HEK293 (cell line): ENCODE measurements at regions not wholly inside any gene's neighbourhood (a gene's known extent, or its start where the extent isn't known, plus 50 kb on each side); places are given as distances from the start of the nearest gene placed in this dataset.

ENCODE experiments used
- CTCF ChIA-PET: fragments of 350-600 bp; formaldehyde crosslinking; extraction: SDS; loops from one replicate; lab custom pipeline; 2021; ENCODE audit warnings: antibody characterized with exemption; lab: Yijun Ruan, JAX
- POLR2A ChIA-PET: fragments of 300-600 bp; formaldehyde crosslinking; extraction: SDS; loops from one replicate; lab custom pipeline; 2020; ENCODE audit warnings: antibody characterized with exemption, inconsistent platforms; lab: Yijun Ruan, JAX
- H3K27ac ChIP-seq: fragments of 200-500 bp; sonication (Bioruptor generic); 2 replicates; pipeline ENCODE4 v1.5.1; 2014; ENCODE audit warnings: low read depth, low read length, control low read depth, inconsistent platforms; ENCODE audit errors: extremely low read depth
- H3K36me3 ChIP-seq, 2 experiments: fragments of 200-500 bp in 1 of 2; sonication (Bioruptor generic) in 1 of 2; 1 replicate in 1 of 2; 2 replicates in 1 of 2; pipeline ENCODE4 v1.5.1; 2014 to 2017; ENCODE audit warnings: inconsistent platforms in 2 of 2, low read length in 2 of 2; ENCODE audit not compliant: control insufficient read depth in 2 of 2, insufficient read depth in 1 of 2
- H3K4me1 ChIP-seq: fragments of 200-500 bp; sonication (Bioruptor generic); 2 replicates; pipeline ENCODE4 v1.5.1; 2014; ENCODE audit warnings: mild to moderate bottlenecking, low read length, inconsistent platforms; ENCODE audit not compliant: control insufficient read depth, insufficient read depth
- H3K4me3 ChIP-seq: 2 replicates; pipeline ENCODE4 v1.5.1; 2011; ENCODE audit warnings: low read depth, mild to moderate bottlenecking, control low read depth, low read length, moderate library complexity
- H3K9me3 ChIP-seq: fragments of 200-500 bp; sonication (Bioruptor generic); 2 replicates; pipeline ENCODE4 v1.5.1; 2014; ENCODE audit warnings: low read depth, low read length, inconsistent platforms; ENCODE audit not compliant: control insufficient read depth, insufficient read depth
- GFI1B ChIP-seq: fragments of 450-650 bp; formaldehyde crosslinking; IDR thresholded peaks from 2 replicates; pipeline ENCODE4 v1.5.1; 2016; ENCODE audit warnings: missing biosample characterization, missing genetic modification characterization
- GLIS1 ChIP-seq: fragments of 450-650 bp; formaldehyde crosslinking; IDR thresholded peaks from 2 replicates; pipeline ENCODE4 v1.5.1; 2016; ENCODE audit warnings: missing biosample characterization, missing genetic modification characterization
- HOXA7 ChIP-seq: sonication (generic); formaldehyde crosslinking; IDR thresholded peaks from 2 replicates; pipeline ENCODE4 v1.8.1; 2022; ENCODE audit warnings: missing genetic modification reagents, borderline replicate concordance
- MYNN ChIP-seq: fragments of 450-650 bp; formaldehyde crosslinking; IDR thresholded peaks from 2 replicates; pipeline ENCODE4 v1.5.1; 2016; ENCODE audit warnings: missing biosample characterization, missing genetic modification characterization, borderline replicate concordance
- YY1 ChIP-seq: fragments of 450-650 bp; formaldehyde crosslinking; IDR thresholded peaks from 2 replicates; pipeline ENCODE4 v1.5.1; 2018; ENCODE audit warnings: missing biosample characterization, missing genetic modification characterization
- ZBTB44 ChIP-seq: fragments of 450-650 bp; IDR thresholded peaks from 2 replicates; pipeline ENCODE4 v1.5.1; 2018; ENCODE audit warnings: missing biosample characterization, mild to moderate bottlenecking, missing genetic modification characterization
- ZBTB7A ChIP-seq: fragments of 450-650 bp; formaldehyde crosslinking; IDR thresholded peaks from 2 replicates; pipeline ENCODE4 v1.5.1; 2016; ENCODE audit warnings: low read depth, missing biosample characterization, missing genetic modification characterization
- ZEB2 ChIP-seq: fragments of 450-650 bp; formaldehyde crosslinking; IDR thresholded peaks from 2 replicates; pipeline ENCODE4 v1.5.1; 2016; ENCODE audit warnings: missing biosample characterization, missing genetic modification characterization
- ZFP69B ChIP-seq: fragments of 450-650 bp; formaldehyde crosslinking; IDR thresholded peaks from 2 replicates; pipeline ENCODE4 v1.5.1; 2016; ENCODE audit warnings: missing biosample characterization, missing genetic modification characterization
- ZNF132 ChIP-seq: fragments of 450-650 bp; formaldehyde crosslinking; IDR thresholded peaks from 2 replicates; pipeline ENCODE4 v1.5.1; 2017; ENCODE audit warnings: missing biosample characterization, missing genetic modification characterization, borderline replicate concordance
- ZNF140 ChIP-seq: fragments of 450-650 bp; formaldehyde crosslinking; IDR thresholded peaks from 2 replicates; pipeline ENCODE4 v1.5.1; 2016; ENCODE audit warnings: missing biosample characterization, missing genetic modification characterization
- ZNF146 ChIP-seq: fragments of 450-650 bp; formaldehyde crosslinking; IDR thresholded peaks from 2 replicates; pipeline ENCODE4 v1.5.1; 2016; ENCODE audit warnings: missing biosample characterization, missing genetic modification characterization
- ZNF148 ChIP-seq: fragments of 450-650 bp; formaldehyde crosslinking; IDR thresholded peaks from 2 replicates; pipeline ENCODE4 v1.5.0; 2017; ENCODE audit warnings: missing biosample characterization, missing genetic modification characterization, borderline replicate concordance
- ZNF157 ChIP-seq: fragments of 450-650 bp; formaldehyde crosslinking; IDR thresholded peaks from 2 replicates; pipeline ENCODE4 v1.5.1; 2016; ENCODE audit warnings: missing biosample characterization, missing genetic modification characterization
- ZNF184 ChIP-seq: fragments of 450-650 bp; IDR thresholded peaks from 2 replicates; pipeline ENCODE4 v1.5.1; 2018; ENCODE audit warnings: missing biosample characterization, mild to moderate bottlenecking, missing genetic modification characterization
- ZNF354C ChIP-seq: fragments of 450-650 bp; formaldehyde crosslinking; IDR thresholded peaks from 2 replicates; pipeline ENCODE4 v1.5.1; 2016; ENCODE audit warnings: missing biosample characterization, missing genetic modification characterization, low read depth, borderline replicate concordance
- ZNF391 ChIP-seq: fragments of 450-650 bp; formaldehyde crosslinking; IDR thresholded peaks from 2 replicates; pipeline ENCODE4 v1.5.1; 2016; ENCODE audit warnings: low read depth, missing biosample characterization, missing genetic modification characterization, borderline replicate concordance
- ZNF433 ChIP-seq: fragments of 450-650 bp; formaldehyde crosslinking; IDR thresholded peaks from 2 replicates; pipeline ENCODE4 v1.5.1; 2016; ENCODE audit warnings: missing biosample characterization, missing genetic modification characterization, low read depth
- ZNF629 ChIP-seq: fragments of 450-650 bp; formaldehyde crosslinking; IDR thresholded peaks from 2 replicates; pipeline ENCODE4 v1.5.1; 2017; ENCODE audit warnings: missing biosample characterization, missing genetic modification characterization
- ZNF692 ChIP-seq: fragments of 450-650 bp; formaldehyde crosslinking; IDR thresholded peaks from 2 replicates; pipeline ENCODE4 v1.5.1; 2016; ENCODE audit warnings: missing biosample characterization, missing genetic modification characterization
- ZSCAN23 ChIP-seq: fragments of 450-650 bp; formaldehyde crosslinking; IDR thresholded peaks from 2 replicates; pipeline ENCODE4 v1.5.1; 2016; ENCODE audit warnings: missing biosample characterization, missing genetic modification characterization
- TF ChIP-seq, protein P1 (sequence below): fragments of 450-650 bp; formaldehyde crosslinking; IDR thresholded peaks from 2 replicates; pipeline ENCODE4 v1.5.1; 2016; ENCODE audit warnings: missing biosample characterization, missing genetic modification characterization

DNA sequence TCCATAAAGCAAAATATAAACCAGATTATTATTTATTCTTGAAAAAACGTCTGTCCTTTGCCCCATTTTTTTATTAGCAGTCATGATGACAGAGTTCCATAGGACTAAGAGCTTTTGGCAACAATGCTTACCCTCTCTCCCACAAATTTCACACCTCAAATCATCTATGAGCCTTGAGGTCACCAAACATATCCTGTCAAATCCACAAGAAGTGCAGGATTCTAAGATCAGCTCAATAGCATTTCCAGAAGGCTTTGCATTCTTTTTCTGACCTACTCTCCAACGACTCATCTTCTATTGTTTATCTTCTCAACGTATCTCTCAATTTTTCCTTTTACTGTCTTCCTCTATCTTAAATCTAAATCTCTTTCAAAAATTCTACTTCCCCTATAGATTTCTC is 619.1 kb upstream of the BCHE start:
- Histone ChIP-seq H3K27ac (no peak overlapping the region), H3K36me3 (no peaks in the 10 kb centered on the region), H3K4me3 (no peak overlapping the region), H3K9me3 (no peaks in the 10 kb centered on the region), H3K4me1 (no peaks in the 10 kb centered on the region)
- no peak for TF ChIP-seq ZNF184 (tag by site-specific recombination)
- no peak for TF ChIP-seq ZNF354C (tag by site-specific recombination)
- no peak for TF ChIP-seq HOXA7
- ChIA-PET POLR2A (no interaction called here), CTCF (no interaction called here)

GRCh38 chr3:166455744-166456143 is 618.5 kb upstream of the BCHE start:
- Histone ChIP-seq H3K9me3 (no peaks in the 10 kb centered on the region), H3K4me3 (no peak overlapping the region), H3K36me3 (no peaks in the 10 kb centered on the region), H3K27ac (no peak overlapping the region), H3K4me1 (no peaks in the 10 kb centered on the region)
- ChIA-PET POLR2A (no interaction called here), CTCF (no interaction called here)
- TF ChIP-seq ZBTB44 (tag by site-specific recombination) (no peak), ZBTB7A (tag by site-specific recombination) (no peak), ZNF157 (tag by site-specific recombination) (no peak), ZNF391 (tag by site-specific recombination) (no peak)

- ChIA-PET POLR2A (no interaction called here), CTCF (no interaction called here)
- no peak overlapping the region for H3K27ac ChIP-seq
These were observed 616.3 kb upstream of the BCHE start for GRCh38 chr3:166453478-166453877.

GRCh38 chr3:166451997-166452396 is 614.8 kb upstream of the BCHE start:
- Histone ChIP-seq H3K27ac (no peak overlapping the region), H3K9me3 (no peaks in the 10 kb centered on the region), H3K36me3 (no peaks in the 10 kb centered on the region), H3K4me1 (no peaks in the 10 kb centered on the region), H3K4me3 (no peak overlapping the region)
- ChIA-PET CTCF (no interaction called here), POLR2A (no interaction called here)
- TF ChIP-seq ZNF148 (tag by site-specific recombination) (no peak), ZNF629 (tag by site-specific recombination) (no peak), GFI1B (tag by site-specific recombination) (no peak), YY1 (tag by site-specific recombination) (no peak), ZNF140 (no peak), GLIS1 (no peak), MYNN (tag by site-specific recombination) (no peak), ZSCAN23 (tag by site-specific recombination) (no peak)
- TF ChIP-seq, protein P1, sequence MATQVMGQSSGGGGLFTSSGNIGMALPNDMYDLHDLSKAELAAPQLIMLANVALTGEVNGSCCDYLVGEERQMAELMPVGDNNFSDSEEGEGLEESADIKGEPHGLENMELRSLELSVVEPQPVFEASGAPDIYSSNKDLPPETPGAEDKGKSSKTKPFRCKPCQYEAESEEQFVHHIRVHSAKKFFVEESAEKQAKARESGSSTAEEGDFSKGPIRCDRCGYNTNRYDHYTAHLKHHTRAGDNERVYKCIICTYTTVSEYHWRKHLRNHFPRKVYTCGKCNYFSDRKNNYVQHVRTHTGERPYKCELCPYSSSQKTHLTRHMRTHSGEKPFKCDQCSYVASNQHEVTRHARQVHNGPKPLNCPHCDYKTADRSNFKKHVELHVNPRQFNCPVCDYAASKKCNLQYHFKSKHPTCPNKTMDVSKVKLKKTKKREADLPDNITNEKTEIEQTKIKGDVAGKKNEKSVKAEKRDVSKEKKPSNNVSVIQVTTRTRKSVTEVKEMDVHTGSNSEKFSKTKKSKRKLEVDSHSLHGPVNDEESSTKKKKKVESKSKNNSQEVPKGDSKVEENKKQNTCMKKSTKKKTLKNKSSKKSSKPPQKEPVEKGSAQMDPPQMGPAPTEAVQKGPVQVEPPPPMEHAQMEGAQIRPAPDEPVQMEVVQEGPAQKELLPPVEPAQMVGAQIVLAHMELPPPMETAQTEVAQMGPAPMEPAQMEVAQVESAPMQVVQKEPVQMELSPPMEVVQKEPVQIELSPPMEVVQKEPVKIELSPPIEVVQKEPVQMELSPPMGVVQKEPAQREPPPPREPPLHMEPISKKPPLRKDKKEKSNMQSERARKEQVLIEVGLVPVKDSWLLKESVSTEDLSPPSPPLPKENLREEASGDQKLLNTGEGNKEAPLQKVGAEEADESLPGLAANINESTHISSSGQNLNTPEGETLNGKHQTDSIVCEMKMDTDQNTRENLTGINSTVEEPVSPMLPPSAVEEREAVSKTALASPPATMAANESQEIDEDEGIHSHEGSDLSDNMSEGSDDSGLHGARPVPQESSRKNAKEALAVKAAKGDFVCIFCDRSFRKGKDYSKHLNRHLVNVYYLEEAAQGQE (tag by site-specific recombination): no peak

More at GRCh38 chr3:166453478-166453877, 616.3 kb upstream of the BCHE start:
- H3K9me3 ChIP-seq: no peaks in the 10 kb centered on the region
- no peak for TF ChIP-seq ZFP69B (tag by site-specific recombination)
- TF ChIP-seq ZNF132 (tag by site-specific recombination): no peak
- no peak for TF ChIP-seq ZNF433
- TF ChIP-seq ZNF692 (tag by site-specific recombination): no peak
- no peak for TF ChIP-seq ZEB2 (tag by site-specific recombination)
- no peak for TF ChIP-seq ZNF146
- TF ChIP-seq, all 188 proteins: peak for 0
- Histone ChIP-seq H3K36me3 (no peaks in the 10 kb centered on the region), H3K4me1 (no peaks in the 10 kb centered on the region), H3K4me3 (no peak overlapping the region)
